Ovary (tissue), 3 donors: ENCODE measurements at regions not wholly inside any gene's neighbourhood (a gene's known extent, or its start where the extent isn't known, plus 50 kb on each side); places are given as distances from the start of the nearest gene placed in this dataset.

Source experiments
- EP300 ChIP-seq: sonication (generic); formaldehyde crosslinking; IDR thresholded peaks from one replicate; pipeline ENCODE4 v1.6.1; 2017; ENCODE audit warnings: antibody characterized with exemption
- POLR2A ChIP-seq: fragments of 450-650 bp; IDR thresholded peaks from one replicate; pipeline ENCODE4 v1.6.1; 2017; ENCODE audit warnings: antibody characterized with exemption, mild to moderate bottlenecking, moderate library complexity
- TF ChIP-seq, protein P1 (sequence below), 3 donors: fragments of 450-650 bp in 2 of 3; fragments of 200-600 bp in 1 of 3; IDR thresholded peaks; one replicate each; pipeline versions ENCODE4 v1.5.1 to v1.8.0; 2016 to 2022; ENCODE audit warnings: antibody characterized with exemption in 3 of 3, mild to moderate bottlenecking in 1 of 3
- donor health status: DM: no; HTN: no; CAD: no.

- TF ChIP-seq, protein P1, sequence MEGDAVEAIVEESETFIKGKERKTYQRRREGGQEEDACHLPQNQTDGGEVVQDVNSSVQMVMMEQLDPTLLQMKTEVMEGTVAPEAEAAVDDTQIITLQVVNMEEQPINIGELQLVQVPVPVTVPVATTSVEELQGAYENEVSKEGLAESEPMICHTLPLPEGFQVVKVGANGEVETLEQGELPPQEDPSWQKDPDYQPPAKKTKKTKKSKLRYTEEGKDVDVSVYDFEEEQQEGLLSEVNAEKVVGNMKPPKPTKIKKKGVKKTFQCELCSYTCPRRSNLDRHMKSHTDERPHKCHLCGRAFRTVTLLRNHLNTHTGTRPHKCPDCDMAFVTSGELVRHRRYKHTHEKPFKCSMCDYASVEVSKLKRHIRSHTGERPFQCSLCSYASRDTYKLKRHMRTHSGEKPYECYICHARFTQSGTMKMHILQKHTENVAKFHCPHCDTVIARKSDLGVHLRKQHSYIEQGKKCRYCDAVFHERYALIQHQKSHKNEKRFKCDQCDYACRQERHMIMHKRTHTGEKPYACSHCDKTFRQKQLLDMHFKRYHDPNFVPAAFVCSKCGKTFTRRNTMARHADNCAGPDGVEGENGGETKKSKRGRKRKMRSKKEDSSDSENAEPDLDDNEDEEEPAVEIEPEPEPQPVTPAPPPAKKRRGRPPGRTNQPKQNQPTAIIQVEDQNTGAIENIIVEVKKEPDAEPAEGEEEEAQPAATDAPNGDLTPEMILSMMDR (IDR thresholded peaks at IDR 0.05): no peak
- TF ChIP-seq EP300 (no peak), POLR2A (no peak)
These were observed 792.0 kb downstream of the PCDH18 start for GRCh38 chr4:136740326-136740725.
